HG02943 (cell line): ENCODE measurements at regions not wholly inside any gene's neighbourhood (a gene's known extent, or its start where the extent isn't known, plus 50 kb on each side); places are given as distances from the start of the nearest gene placed in this dataset.

ENCODE experiments used
- ATAC-seq: cut with Tn5 transposase; IDR thresholded peaks from one replicate; pipeline ENCODE4 v1.9.1; 2021; ENCODE audit warnings: mild to moderate bottlenecking, low read depth, moderate library complexity; ENCODE audit not compliant: unreplicated experiment

DNA sequence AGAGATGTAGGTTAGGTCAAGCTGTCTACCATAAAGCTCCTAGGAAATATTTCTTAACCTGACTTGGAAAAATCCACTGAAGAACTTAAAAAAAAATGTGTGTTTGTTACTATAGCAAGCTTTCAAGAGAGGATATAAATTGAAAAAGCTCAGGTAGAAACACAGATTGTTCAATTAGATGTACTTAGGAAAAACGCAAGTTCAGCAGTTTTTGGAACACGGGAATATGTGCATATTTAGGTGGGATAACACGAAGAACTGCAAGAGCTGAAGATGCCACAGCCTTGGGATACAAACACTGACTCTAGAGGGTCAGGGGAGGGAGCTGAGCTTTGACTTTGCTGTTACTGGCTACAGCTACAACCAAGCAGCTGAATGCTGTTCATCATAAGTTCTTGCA, 77.8 kb upstream of the FSHB start:
- ATAC-seq: no peak

DNA sequence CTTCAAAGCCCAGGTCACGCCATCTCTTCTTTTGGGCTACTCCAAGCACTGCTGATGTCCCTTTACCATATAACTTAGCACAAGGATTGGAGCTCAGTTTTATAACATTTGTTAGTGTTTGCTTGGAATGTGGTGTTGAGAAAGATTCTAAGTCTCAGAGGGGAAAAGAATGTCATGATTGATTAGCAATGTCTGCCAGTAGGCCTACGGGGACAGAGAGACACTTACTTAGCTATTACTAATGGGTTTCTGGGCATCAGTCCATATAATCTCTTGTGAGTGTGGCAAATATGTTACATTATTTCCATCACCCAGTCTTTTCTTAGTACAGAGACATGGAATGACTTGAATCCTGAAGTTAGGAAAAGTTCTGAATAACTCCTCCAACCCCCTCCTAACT, 75.4 kb upstream of the FSHB start:
- no peak for ATAC-seq

DNA sequence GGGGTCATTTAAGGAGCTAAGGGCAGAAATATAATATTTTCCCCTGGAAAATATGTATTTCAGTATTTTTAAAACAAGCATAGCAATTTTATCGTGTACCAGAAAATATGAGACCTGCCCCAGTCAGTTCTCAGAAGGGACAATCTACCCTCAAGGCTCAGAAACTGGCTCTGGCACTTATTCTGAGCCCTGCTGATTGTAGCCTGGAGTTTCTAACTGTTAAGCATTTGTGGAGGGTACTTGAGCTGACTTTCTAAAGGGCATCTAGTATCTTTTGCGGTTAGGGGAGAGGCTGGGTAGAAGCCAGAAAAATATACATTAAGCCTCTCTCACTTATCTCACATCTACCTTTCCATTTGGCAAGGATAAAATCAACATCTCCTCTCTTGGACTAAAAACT, 71.3 kb upstream of the FSHB start:
- ATAC-seq: no peak

GRCh38 chr11:30165652-30166051, 65.2 kb upstream of the FSHB start:
- no peak for ATAC-seq

GRCh38 chr11:30171661-30172060, 59.2 kb upstream of the FSHB start:
- no peak for ATAC-seq

DNA sequence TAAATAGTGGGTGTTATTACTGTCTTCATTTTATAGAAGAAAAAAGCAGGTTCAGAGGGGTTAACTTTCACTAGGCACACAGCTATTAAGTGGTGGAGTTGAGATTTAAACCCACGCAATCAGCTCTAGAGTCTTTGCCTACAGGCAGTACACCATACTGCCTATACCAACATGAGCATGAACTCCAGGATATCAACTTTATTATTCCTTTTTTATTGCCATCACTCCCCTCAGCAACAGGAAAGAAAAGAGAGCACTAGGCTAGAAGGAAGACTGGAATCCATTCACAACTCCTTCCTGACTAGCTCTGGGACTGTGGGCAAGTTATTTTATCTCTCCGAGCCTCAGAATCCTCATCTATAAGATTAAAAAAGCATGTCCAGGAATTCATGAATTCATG, 58.7 kb upstream of the FSHB start:
- no peak for ATAC-seq

- ATAC-seq: no peak
These were observed 57.9 kb upstream of the FSHB start for GRCh38 chr11:30172883-30173311.

- no peak for ATAC-seq
These were observed 56.4 kb upstream of the FSHB start for GRCh38 chr11:30174265-30175020.
